Prostate gland (tissue), 2 donors: ENCODE measurements at regions not wholly inside any gene's neighbourhood (a gene's known extent, or its start where the extent isn't known, plus 50 kb on each side); places are given as distances from the start of the nearest gene placed in this dataset.

Experiments
- DNase-seq: peaks from one replicate; pipeline ENCODE4 v3.0.0-alpha.2; 2019; ENCODE audit warnings: low spot score
- H3K27ac ChIP-seq, 2 donors: fragments of 200-600 bp; sonication (generic); 2 replicates each; pipeline ENCODE4 v1.5.1; 2017 to 2019
- H3K27me3 ChIP-seq: fragments of 200-600 bp; sonication (generic); replicated peaks from 2 replicates; pipeline ENCODE4 v1.5.1; 2019; ENCODE audit not compliant: insufficient read depth
- H3K36me3 ChIP-seq, 2 donors: fragments of 200-600 bp; sonication (generic); 1 replicate in 1 of 2; 2 replicates in 1 of 2; pipeline versions ENCODE4 v1.5.1 to v1.8.1; 2017 to 2019
- H3K4me1 ChIP-seq: fragments of 200-600 bp; sonication (generic); replicated peaks from 2 replicates; pipeline ENCODE4 v1.5.1; 2019
- H3K4me3 ChIP-seq, 2 donors: fragments of 200-600 bp; sonication (generic); 2 replicates each; pipeline ENCODE4 v1.5.1; 2017 to 2019
- H3K9me3 ChIP-seq: fragments of 200-600 bp; sonication (generic); 2 replicates; pipeline ENCODE4 v1.5.1; 2017
- CTCF ChIP-seq, 4 experiments: fragments of 200-600 bp in 2 of 4; fragments of 450-650 bp in 2 of 4; sonication (generic) in 2 of 4; IDR thresholded peaks; 1 replicate in 3 of 4; 2 replicates in 1 of 4; pipeline ENCODE4 v1.5.1; 2016 to 2019; ENCODE audit warnings: antibody characterized with exemption in 4 of 4, mild to moderate bottlenecking in 2 of 4, moderate library complexity in 2 of 4
- POLR2A ChIP-seq: fragments of 450-650 bp; IDR thresholded peaks from one replicate; pipeline ENCODE4 v1.6.1; 2016; ENCODE audit warnings: antibody characterized with exemption, mild to moderate bottlenecking
- POLR2AphosphoS5 ChIP-seq: sonication (generic); formaldehyde crosslinking; IDR thresholded peaks from one replicate; pipeline ENCODE4 v1.6.1; 2017; ENCODE audit warnings: antibody characterized with exemption
- WGBS: methylation state at CpG from one replicate; pipeline ENCODE4 v1.1.5; 2018; 5-methylcytosine and 5-hydroxymethylcytosine counted together
- intact Hi-C: fragments of 100-400 bp; cut with DNase I; formaldehyde crosslinking; loops from one replicate; pipeline ENCODE4 v1.14.2; 2022

DNA sequence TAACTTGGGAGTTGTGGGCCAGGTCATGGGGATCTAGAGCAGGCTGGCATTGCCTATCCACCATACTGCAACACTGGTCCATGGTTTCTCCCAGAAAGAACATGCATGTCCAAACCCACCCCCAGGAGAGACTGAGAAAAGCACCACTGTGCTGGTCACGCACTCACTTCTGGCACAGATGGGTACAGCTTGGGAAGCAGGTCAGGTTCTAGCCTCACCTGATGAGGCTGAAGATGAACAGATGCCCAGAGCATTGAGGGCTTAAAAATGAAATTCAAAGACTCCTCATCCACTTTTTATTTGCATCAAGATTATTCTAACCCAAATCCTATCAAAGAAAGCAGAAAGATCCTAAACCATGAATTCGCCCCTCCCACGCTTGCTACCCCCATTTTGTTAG, 125.9 kb upstream of the RAI2 start:
- H3K36me3 ChIP-seq: no peaks in the 10 kb centered on the region
- TF ChIP-seq POLR2AphosphoS5 (no peak), CTCF (IDR thresholded peaks at IDR 0.05) (no peak), POLR2A (no peak)
- H3K27ac ChIP-seq: no peak overlapping the region
- H3K9me3 ChIP-seq: no peaks in the 10 kb centered on the region
- intact Hi-C loops: no loop called here
- no peak for DNase-seq
- H3K27me3 ChIP-seq: no peaks in the 10 kb centered on the region
- 94% methylated on average over 3 of the region's 3 CpGs for WGBS
- H3K4me3 ChIP-seq: no peak overlapping the region
- H3K4me1 ChIP-seq: no peaks in the 10 kb centered on the region

DNA sequence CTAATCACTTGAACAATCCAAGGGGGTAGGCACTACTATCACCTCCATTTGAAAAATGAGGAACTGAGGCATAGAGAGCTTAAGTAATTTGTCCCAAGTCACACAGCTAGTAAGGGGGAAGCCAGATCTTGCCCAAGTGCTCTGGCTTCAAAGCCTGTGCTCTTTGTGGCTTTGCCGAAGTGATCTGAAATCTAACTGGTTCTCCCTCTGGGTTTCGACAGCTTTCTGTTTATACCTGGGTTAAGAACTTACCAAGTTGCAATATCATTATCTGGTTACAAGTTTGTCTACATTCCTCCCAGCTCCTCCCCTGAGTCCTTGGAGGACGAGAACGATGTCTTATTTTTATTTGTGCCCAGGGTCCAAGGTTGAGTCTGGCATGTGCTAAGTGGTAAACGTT, 125.3 kb upstream of the RAI2 start:
- no peak overlapping the region for H3K27ac ChIP-seq
- WGBS: 65% methylated on average over 5 of the region's 5 CpGs
- intact Hi-C loops: no loop called here
- no peak overlapping the region for H3K4me3 ChIP-seq
- H3K36me3 ChIP-seq: no peaks in the 10 kb centered on the region
- no peaks in the 10 kb centered on the region for H3K4me1 ChIP-seq
- no peak for TF ChIP-seq POLR2A
- no peak for DNase-seq
- H3K27me3 ChIP-seq: no peaks in the 10 kb centered on the region
- no peaks in the 10 kb centered on the region for H3K9me3 ChIP-seq

GRCh38 chrX:17984415-17984814, 123.3 kb upstream of the RAI2 start:
- H3K9me3 ChIP-seq: no peaks in the 10 kb centered on the region
- WGBS: 93% methylated on average over 3 of the region's 5 CpGs
- no peak overlapping the region for H3K4me3 ChIP-seq
- no peak overlapping the region for H3K27ac ChIP-seq
- TF ChIP-seq POLR2AphosphoS5 (no peak), POLR2A (no peak), CTCF (IDR thresholded peaks at IDR 0.05) (no peak)
- no peaks in the 10 kb centered on the region for H3K4me1 ChIP-seq
- no peaks in the 10 kb centered on the region for H3K27me3 ChIP-seq
- H3K36me3 ChIP-seq: no peaks in the 10 kb centered on the region
- intact Hi-C loops: no loop called here
- no peak for DNase-seq

- 90% methylated on average over 1 of the region's 1 CpG for WGBS
- TF ChIP-seq CTCF (IDR thresholded peaks at IDR 0.05) (no peak), POLR2AphosphoS5 (no peak), POLR2A (no peak)
Observed at GRCh38 chrX:17983389-17983788, 122.3 kb upstream of the RAI2 start.

GRCh38 chrX:17977696-17978095, 116.6 kb upstream of the RAI2 start:
- Histone ChIP-seq H3K9me3 (no peaks in the 10 kb centered on the region), H3K36me3 (no peaks in the 10 kb centered on the region), H3K27ac (no peak overlapping the region), H3K4me3 (no peak overlapping the region), H3K4me1 (no peaks in the 10 kb centered on the region), H3K27me3 (no peaks in the 10 kb centered on the region)
- TF ChIP-seq CTCF (IDR thresholded peaks at IDR 0.05) (no peak), POLR2AphosphoS5 (no peak), POLR2A (no peak)
- 80% methylated on average over 2 of the region's 3 CpGs for WGBS
- DNase-seq: no peak
- intact Hi-C loops: no loop called here

More at GRCh38 chrX:17983389-17983788, 122.3 kb upstream of the RAI2 start:
- no peak for DNase-seq
- Histone ChIP-seq H3K9me3 (no peaks in the 10 kb centered on the region), H3K4me1 (no peaks in the 10 kb centered on the region), H3K27ac (no peak overlapping the region), H3K27me3 (no peaks in the 10 kb centered on the region), H3K36me3 (no peaks in the 10 kb centered on the region), H3K4me3 (no peak overlapping the region)
- intact Hi-C loops: no loop called here
